ENCODE measurements at regions not wholly inside any gene's neighbourhood (a gene's known extent, or its start where the extent isn't known, plus 50 kb on each side); places are given as distances from the start of the nearest gene placed in this dataset.
A peak's percentile ranks its signal among the peaks of the same experiment; 100 is the strongest.

GRCh38 chr15:77944002-77944867, 133.3 kb downstream of the TBC1D2B start:
- 35% methylated on average over 14 of the region's 45 CpGs for WGBS (ENCODE audit: low lambda C conversion rate)
- peaks cover 47% of the 10 kb centered on the region for H3K4me1 ChIP-seq (ENCODE audit: insufficient read depth, low read length)
- H3K9me3 ChIP-seq (ENCODE audit: low read length) = no peaks in the 10 kb centered on the region
- peak overlapping the region; percentile 71 for H3K9ac ChIP-seq (ENCODE audit: insufficient read depth, low read depth, low read length)
- H3K36me3 ChIP-seq (replicated peaks in 1 of 2; ENCODE audit: control insufficient read depth in 1 of 2, insufficient read depth in 2 of 2, low read length in 2 of 2) = no peaks in the 10 kb centered on the region
- in situ Hi-C loops (cut with HindIII; ENCODE audit: extremely low pct_ligation_motif_present, low pct_unique_long_range_greater_than_20kb) = no loop called here
- peak overlapping the region in 2 of 3 experiments; percentile 50 to 60; a peak in 4 of 6 replicates for H3K4me3 ChIP-seq (replicated peaks in 1 of 3; ENCODE audit: insufficient read depth in 1 of 3, low read depth in 2 of 3, low read length in 3 of 3)
- ChIA-PET CTCF (ENCODE audit: low intra/inter-chr PET ratio, low total read pairs) (no interaction called here), POLR2A (no interaction called here)
- no peaks in the 10 kb centered on the region for H3K27me3 ChIP-seq (ENCODE audit: control insufficient read depth in 1 of 2, insufficient read depth in 2 of 2, low read length in 2 of 2)
- H3K79me2 ChIP-seq (ENCODE audit: insufficient read depth, low read length) = peaks cover 3% of the 10 kb centered on the region
- peak overlapping the region; percentile 81 for H3K4me2 ChIP-seq (ENCODE audit: low read depth, low read length)
- FAIRE-seq (no peak), ATAC-seq (peak; percentile 62), DNase-seq (ENCODE audit: low spot score) (peak; percentile 88)
- no peak overlapping the region for H2AFZ ChIP-seq (ENCODE audit: low read length)
- intact Hi-C loops (cut with micrococcal nuclease; ENCODE audit: unreplicated experiment) = no loop called here
- BruUV-seq (replicated peaks) = no TSS peak
- H3K27ac ChIP-seq (ENCODE audit: extremely low read length, insufficient read depth, low read length) = peak overlapping the region; percentile 95
- no peaks in the 10 kb centered on the region for H4K20me1 ChIP-seq (ENCODE audit: insufficient read depth, low read length)
- TF ChIP-seq THAP9 (CRISPR knock-in tag; IDR thresholded peaks at IDR 0.05; ENCODE audit: borderline replicate concordance) (peak; percentile 98), BORCS8-MEF2B (CRISPR knock-in tag; IDR thresholded peaks at IDR 0.05) (no peak; the same call in 1 of the 2 replicates), GABPB1 (CRISPR knock-in tag; IDR thresholded peaks at IDR 0.05) (peak; percentile 91), CEBPB (IDR thresholded peaks at IDR 0.05; ENCODE audit: borderline replicate concordance, low read depth, low read length) (no peak), ZBTB42 (CRISPR knock-in tag; IDR thresholded peaks at IDR 0.05) (no peak), ZNF772 (CRISPR knock-in tag; IDR thresholded peaks at IDR 0.05) (peak; percentile 49; the same call in 1 of the 2 replicates), KLF6 (CRISPR knock-in tag; IDR thresholded peaks at IDR 0.05) (no peak), PHF21A (CRISPR knock-in tag; IDR thresholded peaks at IDR 0.05) (peak; percentile 88), MYC (CRISPR knock-in tag; IDR thresholded peaks at IDR 0.05; ENCODE audit: borderline replicate concordance) (peak; percentile 47; the same call in 1 of the 2 replicates), ZBTB2 (CRISPR knock-in tag; IDR thresholded peaks at IDR 0.05; ENCODE audit: low read depth) (0 out of 2 replicates have a peak, but pooled peaks have one; percentile 33), ZNF776 (CRISPR knock-in tag; IDR thresholded peaks at IDR 0.05) (no peak), PBX3 (CRISPR knock-in tag; IDR thresholded peaks at IDR 0.05; ENCODE audit: borderline replicate concordance) (no peak), ZFP91 (CRISPR knock-in tag; IDR thresholded peaks at IDR 0.05; ENCODE audit: borderline replicate concordance) (peak; percentile 37; the same call in 1 of the 2 replicates), ELF1 (CRISPR knock-in tag; IDR thresholded peaks at IDR 0.05) (peak; percentile 79), ZZZ3 (CRISPR knock-in tag; IDR thresholded peaks at IDR 0.05; ENCODE audit: borderline replicate concordance) (no peak)
